NCI-H1930 (cell line): ENCODE measurements at regions not wholly inside any gene's neighbourhood (a gene's known extent, or its start where the extent isn't known, plus 50 kb on each side); places are given as distances from the start of the nearest gene placed in this dataset.

Experiments used
- DNase-seq, 2 experiments: peaks; one replicate each; lab custom pipeline; 2025; lab: John Stamatoyannopoulos, UW

GRCh38 chr5:114657342-114658130, 295.7 kb downstream of the KCNN2 start:
- DNase-seq = no peak

GRCh38 chr5:114649878-114650277, 288.0 kb downstream of the KCNN2 start:
- DNase-seq = no peak

- DNase-seq = no peak
Observed at GRCh38 chr5:114648940-114649339, 287.1 kb downstream of the KCNN2 start.

GRCh38 chr5:114644576-114644975, 282.7 kb downstream of the KCNN2 start:
- no peak for DNase-seq

- no peak for DNase-seq
Observed at GRCh38 chr5:114636271-114636670, 274.4 kb downstream of the KCNN2 start.

- DNase-seq = no peak
Observed at GRCh38 chr5:114634967-114635901, 273.4 kb downstream of the KCNN2 start.

- no peak for DNase-seq
Observed at GRCh38 chr5:114634517-114634916, 272.6 kb downstream of the KCNN2 start.

- no peak for DNase-seq
Observed at GRCh38 chr5:114612406-114612805, 250.5 kb downstream of the KCNN2 start.

GRCh38 chr5:114581136-114581535, 219.3 kb downstream of the KCNN2 start:
- DNase-seq = no peak

GRCh38 chr5:114565871-114566270, 204.0 kb downstream of the KCNN2 start:
- DNase-seq = no peak

- no peak for DNase-seq
Observed at GRCh38 chr5:114565139-114565538, 203.3 kb downstream of the KCNN2 start.

GRCh38 chr5:114561415-114561814, 199.5 kb downstream of the KCNN2 start:
- no peak for DNase-seq
